GM12865 (cell line): ENCODE measurements at regions not wholly inside any gene's neighbourhood (a gene's known extent, or its start where the extent isn't known, plus 50 kb on each side); places are given as distances from the start of the nearest gene placed in this dataset.
A peak's percentile ranks its signal among the peaks of the same experiment; 100 is the strongest.

ENCODE experiments used
- DNase-seq: peaks from one replicate; pipeline ENCODE4 v3.0.0; 2010; ENCODE audit warnings: low read depth
- H3K4me3 ChIP-seq: 2 replicates; pipeline ENCODE4 v1.5.1; 2011; ENCODE audit warnings: mild to moderate bottlenecking, low read depth, low read length, control low read depth
- CTCF ChIP-seq: IDR thresholded peaks from 2 replicates; pipeline ENCODE4 v1.5.1; 2011; ENCODE audit warnings: low read length, control low read depth, low read depth, inconsistent platforms; ENCODE audit not compliant: insufficient read depth; ENCODE audit errors: missing control alignments

GRCh38 chr12:24749171-24749570 is 199.7 kb downstream of the BCAT1 start:
- no peak for DNase-seq
- no peak for TF ChIP-seq CTCF
- H3K4me3 ChIP-seq = no peak overlapping the region

- H3K4me3 ChIP-seq = no peak overlapping the region
Observed at GRCh38 chr12:24748326-24748725, 200.6 kb downstream of the BCAT1 start.

GRCh38 chr12:24746864-24747263 is 202.0 kb downstream of the BCAT1 start:
- no peak for DNase-seq
- H3K4me3 ChIP-seq = no peak overlapping the region
- no peak for TF ChIP-seq CTCF

More at GRCh38 chr12:24748326-24748725, 200.6 kb downstream of the BCAT1 start:
- TF ChIP-seq CTCF = no peak
- no peak for DNase-seq

- DNase-seq = no peak
- TF ChIP-seq CTCF = no peak
- H3K4me3 ChIP-seq = no peak overlapping the region
Observed at GRCh38 chr12:24746006-24746671, 202.8 kb downstream of the BCAT1 start.

- H3K4me3 ChIP-seq = no peak overlapping the region
- DNase-seq = no peak
- TF ChIP-seq CTCF = no peak
Observed at GRCh38 chr12:24743941-24744793, 204.7 kb downstream of the BCAT1 start.

GRCh38 chr12:24742378-24742777 is 206.5 kb downstream of the BCAT1 start:
- H3K4me3 ChIP-seq = no peak overlapping the region
- peak; percentile 84 for DNase-seq
- TF ChIP-seq CTCF = no peak
